OCI-LY3 (cell line): ENCODE measurements at regions not wholly inside any gene's neighbourhood (a gene's known extent, or its start where the extent isn't known, plus 50 kb on each side); places are given as distances from the start of the nearest gene placed in this dataset.
"Not testable (repeated sequence)": the region's sequence is repeated elsewhere in the genome, so short reads cannot be mapped to it uniquely, and the experiment has no call there.

Experiments
- EZH2phosphoT487 ChIP-seq: fragments of 200-600 bp; shearing (Covaris generic); IDR thresholded peaks from 2 replicates; pipeline ENCODE4 v1.6.1; 2018; ENCODE audit warnings: antibody characterized with exemption, mixed run types, low read depth
- TF ChIP-seq, protein P1 (sequence below): fragments of 200-600, 300-600 bp; sonication (generic); IDR thresholded peaks from 2 replicates; pipeline ENCODE4 v1.5.1; 2014; ENCODE audit warnings: antibody characterized with exemption, low read length, low read depth

DNA sequence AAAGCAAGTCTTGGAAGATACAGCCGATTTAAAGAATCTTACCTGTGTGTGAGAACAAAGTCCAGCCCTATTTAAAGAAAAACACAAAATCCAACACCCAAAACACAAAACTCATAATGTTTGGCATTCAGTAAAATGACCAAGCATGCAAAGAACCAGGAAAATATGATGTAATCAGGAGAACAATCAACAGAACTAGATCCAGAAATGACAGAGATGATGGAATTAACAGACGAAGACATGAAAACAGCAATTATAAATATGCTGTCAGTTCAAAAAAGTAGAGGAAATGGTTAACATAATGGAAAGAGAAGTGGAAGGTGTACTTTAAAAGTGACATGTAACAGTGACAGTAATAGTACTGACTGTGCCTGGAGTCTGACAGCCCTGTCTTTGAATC is 56.1 kb upstream of the ERV3-1 start:
- TF ChIP-seq, protein P1, sequence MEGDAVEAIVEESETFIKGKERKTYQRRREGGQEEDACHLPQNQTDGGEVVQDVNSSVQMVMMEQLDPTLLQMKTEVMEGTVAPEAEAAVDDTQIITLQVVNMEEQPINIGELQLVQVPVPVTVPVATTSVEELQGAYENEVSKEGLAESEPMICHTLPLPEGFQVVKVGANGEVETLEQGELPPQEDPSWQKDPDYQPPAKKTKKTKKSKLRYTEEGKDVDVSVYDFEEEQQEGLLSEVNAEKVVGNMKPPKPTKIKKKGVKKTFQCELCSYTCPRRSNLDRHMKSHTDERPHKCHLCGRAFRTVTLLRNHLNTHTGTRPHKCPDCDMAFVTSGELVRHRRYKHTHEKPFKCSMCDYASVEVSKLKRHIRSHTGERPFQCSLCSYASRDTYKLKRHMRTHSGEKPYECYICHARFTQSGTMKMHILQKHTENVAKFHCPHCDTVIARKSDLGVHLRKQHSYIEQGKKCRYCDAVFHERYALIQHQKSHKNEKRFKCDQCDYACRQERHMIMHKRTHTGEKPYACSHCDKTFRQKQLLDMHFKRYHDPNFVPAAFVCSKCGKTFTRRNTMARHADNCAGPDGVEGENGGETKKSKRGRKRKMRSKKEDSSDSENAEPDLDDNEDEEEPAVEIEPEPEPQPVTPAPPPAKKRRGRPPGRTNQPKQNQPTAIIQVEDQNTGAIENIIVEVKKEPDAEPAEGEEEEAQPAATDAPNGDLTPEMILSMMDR = not testable (repeated sequence)
- not testable (repeated sequence) for TF ChIP-seq EZH2phosphoT487
